H9 (cell line): ENCODE measurements at regions not wholly inside any gene's neighbourhood (a gene's known extent, or its start where the extent isn't known, plus 50 kb on each side); places are given as distances from the start of the nearest gene placed in this dataset.

Experiments
- DNase-seq: peaks from one replicate; pipeline ENCODE4 v3.0.0-alpha.2; 2017
- H2AFZ ChIP-seq: one replicate; pipeline ENCODE4 v1.6.1; 2013; ENCODE audit warnings: mild to moderate bottlenecking, low read length, control low read depth, moderate library complexity
- H2AK5ac ChIP-seq: 2 replicates; pipeline ENCODE4 v1.6.1; 2013; ENCODE audit warnings: low read length, control low read depth, mixed read lengths; ENCODE audit not compliant: insufficient read length
- H2BK120ac ChIP-seq: one replicate; pipeline ENCODE4 v1.6.1; 2013; ENCODE audit warnings: low read depth, mild to moderate bottlenecking, low read length, control low read depth, inconsistent platforms; ENCODE audit not compliant: poor library complexity, severe bottlenecking
- H2BK12ac ChIP-seq: 2 replicates; pipeline ENCODE4 v1.6.1; 2013; ENCODE audit warnings: low read length, control low read depth, mixed read lengths, low read depth; ENCODE audit not compliant: insufficient read length
- H2BK15ac ChIP-seq: 2 replicates; pipeline ENCODE4 v1.6.1; 2013; ENCODE audit warnings: low read depth, low read length, control low read depth
- H2BK20ac ChIP-seq: one replicate; pipeline ENCODE4 v1.6.1; 2013; ENCODE audit warnings: low read depth, mild to moderate bottlenecking, low read length, control low read depth, inconsistent platforms; ENCODE audit not compliant: poor library complexity, severe bottlenecking
- H2BK5ac ChIP-seq: 2 replicates; pipeline ENCODE4 v1.6.1; 2013; ENCODE audit warnings: low read length, control low read depth, mixed read lengths; ENCODE audit not compliant: insufficient read length
- H3K14ac ChIP-seq: 2 replicates; pipeline ENCODE4 v1.6.1; 2013; ENCODE audit warnings: low read length, control low read depth; ENCODE audit not compliant: insufficient read depth
- H3K18ac ChIP-seq: 2 replicates; pipeline ENCODE4 v1.6.1; 2013; ENCODE audit warnings: low read depth, mild to moderate bottlenecking, mixed read lengths, low read length, control low read depth; ENCODE audit not compliant: insufficient read length
- H3K23ac ChIP-seq: 2 replicates; pipeline ENCODE4 v1.6.1; 2013; ENCODE audit warnings: low read length, control low read depth, mixed read lengths, low read depth; ENCODE audit not compliant: insufficient read length
- H3K23me2 ChIP-seq: 2 replicates; pipeline ENCODE4 v1.6.1; 2013; ENCODE audit warnings: low read depth, mild to moderate bottlenecking, mixed read lengths, low read length, control low read depth; ENCODE audit not compliant: insufficient read length, poor library complexity, severe bottlenecking
- H3K27ac ChIP-seq: 2 replicates; pipeline ENCODE4 v1.5.1; 2013; ENCODE audit warnings: low read length, control low read depth, mixed read lengths, low read depth; ENCODE audit not compliant: insufficient read length
- H3K27me3 ChIP-seq: 2 replicates; pipeline ENCODE4 v1.6.1; 2013; ENCODE audit warnings: low read length, control low read depth, inconsistent platforms; ENCODE audit not compliant: insufficient read depth
- H3K4ac ChIP-seq: 2 replicates; pipeline ENCODE4 v1.6.1; 2013; ENCODE audit warnings: low read depth, mild to moderate bottlenecking, control low read depth, inconsistent platforms, low read length, moderate library complexity
- H3K4me1 ChIP-seq: 2 replicates; pipeline ENCODE4 v1.6.1; 2013; ENCODE audit warnings: low read length, control low read depth, inconsistent platforms; ENCODE audit not compliant: insufficient read depth
- H3K4me2 ChIP-seq: 2 replicates; pipeline ENCODE4 v1.6.1; 2013; ENCODE audit warnings: low read length, control low read depth, mixed read lengths; ENCODE audit not compliant: insufficient read length, insufficient read depth
- H3K56ac ChIP-seq: 2 replicates; pipeline ENCODE4 v1.6.1; 2013; ENCODE audit warnings: low read depth, mild to moderate bottlenecking, mixed read lengths, low read length, control low read depth; ENCODE audit not compliant: insufficient read length
- H3K79me1 ChIP-seq: 2 replicates; pipeline ENCODE4 v1.6.1; 2013; ENCODE audit warnings: low read depth, mild to moderate bottlenecking, moderate library complexity, low read length, control low read depth, inconsistent platforms; ENCODE audit not compliant: insufficient read depth, poor library complexity, severe bottlenecking
- H3K79me2 ChIP-seq: 2 replicates; pipeline ENCODE4 v1.6.1; 2013; ENCODE audit warnings: low read length, control low read depth, inconsistent platforms; ENCODE audit not compliant: insufficient read depth
- H3K9ac ChIP-seq: 2 replicates; pipeline ENCODE4 v1.6.1; 2013; ENCODE audit warnings: low read length, control low read depth, mixed read lengths; ENCODE audit not compliant: insufficient read length; ENCODE audit errors: extremely low read depth
- H3K9me3 ChIP-seq: one replicate; pipeline ENCODE4 v1.6.1; 2013; ENCODE audit warnings: low read depth, low read length, inconsistent platforms; ENCODE audit not compliant: control insufficient read depth
- H3T11ph ChIP-seq: one replicate; pipeline ENCODE4 v1.6.1; 2013; ENCODE audit warnings: mild to moderate bottlenecking, low read length, control low read depth, inconsistent platforms
- H4K20me1 ChIP-seq: one replicate; pipeline ENCODE4 v1.6.1; 2013; ENCODE audit not compliant: control insufficient read depth, insufficient read length, insufficient read depth
- H4K5ac ChIP-seq: 2 replicates; pipeline ENCODE4 v1.6.1; 2013; ENCODE audit warnings: low read depth, mild to moderate bottlenecking, mixed read lengths, low read length, control low read depth; ENCODE audit not compliant: insufficient read length
- H4K8ac ChIP-seq: replicated peaks from 2 replicates; pipeline ENCODE4 v1.6.1; 2013; ENCODE audit warnings: low read length, control low read depth, mixed read lengths, low read depth; ENCODE audit not compliant: insufficient read length
- H4K91ac ChIP-seq: 2 replicates; pipeline ENCODE4 v1.6.1; 2013; ENCODE audit warnings: low read depth, mild to moderate bottlenecking, moderate library complexity, mixed read lengths, low read length, control low read depth; ENCODE audit not compliant: insufficient read length
- H3K27ac Mint-ChIP-seq, 3 experiments: 2 replicates in 2 of 3; 3 replicates in 1 of 3; pipeline ENCODE4 v1.8.0; 2020 to 2021; ENCODE audit warnings: mixed read lengths in 3 of 3, mild to moderate bottlenecking in 1 of 3, moderate library complexity in 1 of 3
- H3K27me3 Mint-ChIP-seq: 2 replicates; pipeline ENCODE4 v1.8.0; 2021; ENCODE audit warnings: low read depth, mild to moderate bottlenecking, moderate library complexity, mixed read lengths
- H3K36me3 Mint-ChIP-seq, 3 experiments: 2 replicates in 2 of 3; 3 replicates in 1 of 3; pipeline ENCODE4 v1.8.0; 2020 to 2021; ENCODE audit warnings: low read depth in 3 of 3, mixed read lengths in 3 of 3; ENCODE audit not compliant: insufficient read depth in 1 of 3
- H3K4me1 Mint-ChIP-seq, 2 experiments: 2 replicates each; pipeline ENCODE4 v1.8.0; 2020; ENCODE audit warnings: mixed read lengths in 2 of 2
- H3K4me3 Mint-ChIP-seq, 2 experiments: 2 replicates in 1 of 2; 3 replicates in 1 of 2; pipeline ENCODE4 v1.8.0; 2020 to 2021; ENCODE audit warnings: mild to moderate bottlenecking in 2 of 2, mixed read lengths in 2 of 2, moderate library complexity in 1 of 2
- H3K9me3 Mint-ChIP-seq, 2 experiments: 2 replicates in 1 of 2; 3 replicates in 1 of 2; pipeline ENCODE4 v1.8.0; 2020; ENCODE audit warnings: mild to moderate bottlenecking in 2 of 2, mixed read lengths in 2 of 2, moderate library complexity in 1 of 2
- CTCF ChIP-seq: fragments of 200-600 bp; sonication (generic); conservative IDR thresholded peaks from 3 replicates; pipeline ENCODE4 v1.8.0; 2021; ENCODE audit warnings: antibody characterized with exemption, mild to moderate bottlenecking
- WGBS: extraction: QIAGEN DNeasy Blood & Tissue Kit; methylation state at CpG from one replicate; pipeline ENCODE4 v1.1.7; 2013; ENCODE audit warnings: missing lambda C conversion rate, low lambda C conversion rate, mixed read lengths; ENCODE audit not compliant: insufficient read length; ENCODE audit errors: extremely low coverage; 5-methylcytosine and 5-hydroxymethylcytosine counted together

GRCh38 chrX:104372547-104372946 is 117.8 kb upstream of the ESX1 start:
- no peaks in the 10 kb centered on the region for H3K79me2 ChIP-seq
- no peak overlapping the region for H3K14ac ChIP-seq
- no peak for TF ChIP-seq CTCF
- no peak overlapping the region for H3K4ac ChIP-seq
- H2BK15ac ChIP-seq: no peak overlapping the region
- no peak overlapping the region for H2BK12ac ChIP-seq
- H4K91ac ChIP-seq: no peak overlapping the region
- H3K4me2 ChIP-seq: no peak overlapping the region
- no peak overlapping the region for H2BK20ac ChIP-seq
- H3K18ac ChIP-seq: no peak overlapping the region
- H2AFZ ChIP-seq: no peak overlapping the region
- no peak overlapping the region for H3K56ac ChIP-seq
- Mint-ChIP-seq H3K36me3 (peaks cover 0 to 5% (median 0%) of the 10 kb centered on the region in 3 experiments; a peak in 1 of 7 replicates), H3K27me3 (no peaks in the 10 kb centered on the region), H3K9me3 (peaks cover 0 to 46% of the 10 kb centered on the region in 2 experiments; a peak in 2 of 5 replicates), H3K4me3 (no peak overlapping the region), H3K4me1 (peaks cover 0 to 5% of the 10 kb centered on the region in 2 experiments; a peak in 2 of 4 replicates), H3K27ac (no peak overlapping the region)
- no peak overlapping the region for H2BK120ac ChIP-seq
- H3K9me3 ChIP-seq: no peaks in the 10 kb centered on the region
- no peak overlapping the region for H4K5ac ChIP-seq
- H3K23ac ChIP-seq: no peak overlapping the region
- H3K4me1 ChIP-seq: no peaks in the 10 kb centered on the region
- no CpG with 5 or more reads among the region's 1 CpG for WGBS
- no peaks in the 10 kb centered on the region for H3K23me2 ChIP-seq
- H3T11ph ChIP-seq: no peak overlapping the region
- no peak overlapping the region for H2AK5ac ChIP-seq
- no peaks in the 10 kb centered on the region for H4K20me1 ChIP-seq
- no peak overlapping the region for H3K9ac ChIP-seq
- H3K27ac ChIP-seq: no peak overlapping the region
- H2BK5ac ChIP-seq: no peak overlapping the region
- H3K79me1 ChIP-seq: no peaks in the 10 kb centered on the region
- DNase-seq: no peak
- no peak overlapping the region for H4K8ac ChIP-seq
- no peaks in the 10 kb centered on the region for H3K27me3 ChIP-seq
